ENCODE measurements at regions not wholly inside any gene's neighbourhood (a gene's known extent, or its start where the extent isn't known, plus 50 kb on each side); places are given as distances from the start of the nearest gene placed in this dataset.

GRCh38 chr14:83825843-83826242 is 1704.1 kb upstream of the FLRT2 start:
- no peak overlapping the region for H3K27ac ChIP-seq (ENCODE audit: low read depth, low read length)
- H3K4me1 ChIP-seq (ENCODE audit: control insufficient read depth, insufficient read depth, low read length), result no peaks in the 10 kb centered on the region

DNA sequence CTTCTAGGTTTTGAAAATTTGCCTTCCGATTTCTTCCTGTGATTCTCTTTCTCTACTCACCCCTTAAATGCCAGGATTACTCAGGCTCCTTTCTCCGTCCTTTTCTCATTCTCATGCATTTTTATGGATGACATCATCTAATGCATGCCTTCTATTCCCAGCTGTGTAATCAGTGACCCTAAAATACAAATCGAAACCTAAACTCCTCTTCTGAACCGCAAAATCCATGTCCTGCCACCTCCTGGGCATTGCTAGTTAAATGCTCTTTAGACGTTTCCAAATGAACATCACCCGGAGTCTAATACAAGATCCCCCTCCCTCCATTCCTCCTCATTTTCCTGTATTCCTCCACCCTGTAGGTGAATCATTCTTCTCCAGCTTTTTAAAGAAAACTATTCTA is 1703.1 kb upstream of the FLRT2 start:
- no peak overlapping the region for H3K27ac ChIP-seq (ENCODE audit: low read depth, low read length)
- no peaks in the 10 kb centered on the region for H3K36me3 ChIP-seq (ENCODE audit: control insufficient read depth, insufficient read depth, low read length)
- no peak overlapping the region for H3K4me3 ChIP-seq (ENCODE audit: low read depth, low read length)
- H3K27me3 ChIP-seq (ENCODE audit: control insufficient read depth, insufficient read depth, low read length), result no peaks in the 10 kb centered on the region
- 83% methylated on average over 5 of the region's 6 CpGs for WGBS (ENCODE audit: insufficient coverage)
- no peaks in the 10 kb centered on the region for H3K4me1 ChIP-seq (ENCODE audit: control insufficient read depth, insufficient read depth, low read length)
- DNase-seq (ENCODE audit: low read depth in 4 of 6, low spot score in 6 of 6), result no peak
- H3K9me3 ChIP-seq (ENCODE audit: control insufficient read depth, insufficient read depth, low read length), result no peaks in the 10 kb centered on the region

More at GRCh38 chr14:83825843-83826242, 1704.1 kb upstream of the FLRT2 start:
- Histone ChIP-seq H3K9me3 (ENCODE audit: control insufficient read depth, insufficient read depth, low read length) (no peaks in the 10 kb centered on the region), H3K4me3 (ENCODE audit: low read depth, low read length) (no peak overlapping the region), H3K36me3 (ENCODE audit: control insufficient read depth, insufficient read depth, low read length) (no peaks in the 10 kb centered on the region), H3K27me3 (ENCODE audit: control insufficient read depth, insufficient read depth, low read length) (no peaks in the 10 kb centered on the region)
- WGBS (ENCODE audit: insufficient coverage), result no CpG with 5 or more reads among the region's 3 CpGs
- DNase-seq (ENCODE audit: low read depth in 4 of 6, low spot score in 6 of 6), result no peak

DNA sequence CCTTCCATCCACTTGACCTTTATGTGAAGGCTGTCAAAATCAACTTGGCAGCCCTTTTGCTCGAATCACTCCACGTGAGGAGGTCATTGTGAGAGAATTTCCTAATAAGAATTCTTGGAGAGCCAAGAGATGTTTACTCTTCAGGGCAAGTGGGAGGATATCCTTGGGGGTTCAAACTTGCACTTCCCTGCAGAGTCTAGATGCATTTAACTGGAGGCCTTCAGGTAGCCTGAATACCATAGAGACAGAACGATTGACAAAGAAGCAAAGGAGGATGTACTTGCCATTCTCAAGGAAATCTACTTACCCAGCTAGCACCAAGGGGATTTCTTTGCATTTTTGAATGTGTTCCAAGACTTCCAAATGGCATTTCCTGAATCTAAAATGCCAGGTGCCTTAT is 1702.6 kb upstream of the FLRT2 start:
- Histone ChIP-seq H3K4me1 (ENCODE audit: control insufficient read depth, insufficient read depth, low read length) (no peaks in the 10 kb centered on the region), H3K27me3 (ENCODE audit: control insufficient read depth, insufficient read depth, low read length) (no peaks in the 10 kb centered on the region), H3K36me3 (ENCODE audit: control insufficient read depth, insufficient read depth, low read length) (no peaks in the 10 kb centered on the region), H3K27ac (ENCODE audit: low read depth, low read length) (no peak overlapping the region), H3K4me3 (ENCODE audit: low read depth, low read length) (no peak overlapping the region), H3K9me3 (ENCODE audit: control insufficient read depth, insufficient read depth, low read length) (no peaks in the 10 kb centered on the region)
- WGBS (ENCODE audit: insufficient coverage), result 80% methylated on average over 1 of the region's 3 CpGs
- no peak for DNase-seq (ENCODE audit: low read depth in 4 of 6, low spot score in 6 of 6)

DNA sequence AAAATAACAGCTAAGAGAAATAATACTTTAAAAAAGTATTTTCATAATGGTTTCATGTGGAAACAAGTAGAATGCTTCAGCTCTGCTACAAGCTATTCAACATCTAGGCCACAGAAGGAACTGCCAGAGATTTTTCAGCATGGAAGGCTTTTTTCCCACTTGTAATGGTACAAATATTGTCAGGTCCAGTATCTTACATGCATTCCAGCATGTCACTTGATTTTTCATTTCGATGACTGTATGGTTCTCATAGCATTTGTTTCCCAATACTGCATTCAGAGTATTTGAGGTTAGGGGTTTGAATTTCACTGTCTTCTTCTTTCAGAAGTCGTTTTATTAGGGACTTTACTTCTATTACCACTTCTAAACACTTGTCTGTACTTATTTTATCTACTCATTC is 1701.5 kb upstream of the FLRT2 start:
- no peak overlapping the region for H3K27ac ChIP-seq (ENCODE audit: low read depth, low read length)
- WGBS (ENCODE audit: insufficient coverage), result no CpG with 5 or more reads among the region's 2 CpGs
- no peak for DNase-seq (ENCODE audit: low read depth in 4 of 6, low spot score in 6 of 6)
- H3K9me3 ChIP-seq (ENCODE audit: control insufficient read depth, insufficient read depth, low read length), result no peaks in the 10 kb centered on the region
- no peaks in the 10 kb centered on the region for H3K36me3 ChIP-seq (ENCODE audit: control insufficient read depth, insufficient read depth, low read length)
- no peaks in the 10 kb centered on the region for H3K27me3 ChIP-seq (ENCODE audit: control insufficient read depth, insufficient read depth, low read length)
- H3K4me1 ChIP-seq (ENCODE audit: control insufficient read depth, insufficient read depth, low read length), result no peaks in the 10 kb centered on the region
- H3K4me3 ChIP-seq (ENCODE audit: low read depth, low read length), result no peak overlapping the region

DNA sequence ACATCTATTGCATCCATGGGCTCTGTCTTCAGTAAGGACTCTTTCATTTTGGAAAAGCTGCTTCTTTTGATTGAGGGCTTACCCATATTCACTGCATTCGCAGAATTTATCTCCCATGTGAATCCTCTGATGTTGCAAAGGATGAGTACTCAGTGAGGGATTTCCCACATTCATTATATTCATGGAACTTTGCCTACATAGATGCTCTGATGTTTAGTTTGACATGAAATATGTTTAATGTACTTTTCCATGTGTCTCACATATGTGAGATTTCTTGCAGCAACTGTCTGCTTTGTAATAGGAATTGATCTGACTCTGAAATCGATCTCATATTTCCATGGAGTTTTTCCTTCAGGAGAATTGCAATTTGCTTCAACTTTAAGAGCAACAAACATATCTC is 1699.6 kb upstream of the FLRT2 start:
- DNase-seq (ENCODE audit: low read depth in 4 of 6, low spot score in 6 of 6), result peak in 2 of 6 donors; percentile 11 to 61
- no peaks in the 10 kb centered on the region for H3K27me3 ChIP-seq (ENCODE audit: control insufficient read depth, insufficient read depth, low read length)
- H3K4me3 ChIP-seq (ENCODE audit: low read depth, low read length), result no peak overlapping the region
- no peaks in the 10 kb centered on the region for H3K9me3 ChIP-seq (ENCODE audit: control insufficient read depth, insufficient read depth, low read length)
- no peaks in the 10 kb centered on the region for H3K36me3 ChIP-seq (ENCODE audit: control insufficient read depth, insufficient read depth, low read length)
- 100% methylated on average over 1 of the region's 2 CpGs for whole genome bisulfite sequencing (ENCODE audit: insufficient coverage)
- H3K4me1 ChIP-seq (ENCODE audit: control insufficient read depth, insufficient read depth, low read length), result no peaks in the 10 kb centered on the region
- no peak overlapping the region for H3K27ac ChIP-seq (ENCODE audit: low read depth, low read length)

GRCh38 chr14:83838226-83838625 is 1691.7 kb upstream of the FLRT2 start:
- 71% methylated on average over 3 of the region's 3 CpGs for WGBS (ENCODE audit: insufficient coverage)
- no peaks in the 10 kb centered on the region for H3K4me1 ChIP-seq (ENCODE audit: control insufficient read depth, insufficient read depth, low read length)

DNA sequence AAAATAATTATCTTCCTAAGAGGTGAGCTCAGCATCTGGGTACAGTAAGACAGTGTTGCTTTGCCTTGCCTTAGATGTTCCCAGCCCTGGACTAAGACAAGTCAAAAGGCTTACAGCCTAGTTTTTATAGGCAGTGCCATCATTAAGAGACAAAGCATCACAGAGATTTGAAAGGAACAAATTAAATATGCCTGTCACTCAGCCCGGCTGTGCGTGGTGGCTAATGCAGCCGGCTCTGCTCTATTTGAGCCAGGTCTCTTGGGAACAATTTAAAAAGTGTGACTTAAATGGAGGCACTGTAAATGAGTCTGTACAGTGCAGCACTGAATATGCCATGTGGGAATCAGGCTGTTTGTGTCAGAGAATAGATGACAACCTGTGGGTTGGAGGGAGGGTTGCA is 1687.4 kb upstream of the FLRT2 start:
- H3K27me3 ChIP-seq (ENCODE audit: control insufficient read depth, insufficient read depth, low read length), result no peaks in the 10 kb centered on the region
- H3K9me3 ChIP-seq (ENCODE audit: control insufficient read depth, insufficient read depth, low read length), result no peaks in the 10 kb centered on the region
- no peak overlapping the region for H3K27ac ChIP-seq (ENCODE audit: low read depth, low read length)
- no peaks in the 10 kb centered on the region for H3K36me3 ChIP-seq (ENCODE audit: control insufficient read depth, insufficient read depth, low read length)
- H3K4me3 ChIP-seq (ENCODE audit: low read depth, low read length), result no peak overlapping the region
- peak in 2 of 6 donors; percentile 37 to 75 for DNase-seq (ENCODE audit: low read depth in 4 of 6, low spot score in 6 of 6)
- WGBS (ENCODE audit: insufficient coverage), result 24% methylated on average over 3 of the region's 3 CpGs
- H3K4me1 ChIP-seq (ENCODE audit: control insufficient read depth, insufficient read depth, low read length), result no peaks in the 10 kb centered on the region

More at GRCh38 chr14:83838226-83838625, 1691.7 kb upstream of the FLRT2 start:
- H3K36me3 ChIP-seq (ENCODE audit: control insufficient read depth, insufficient read depth, low read length), result no peaks in the 10 kb centered on the region
- no peaks in the 10 kb centered on the region for H3K27me3 ChIP-seq (ENCODE audit: control insufficient read depth, insufficient read depth, low read length)
- no peak for DNase-seq (ENCODE audit: low read depth in 4 of 6, low spot score in 6 of 6)
- H3K4me3 ChIP-seq (ENCODE audit: low read depth, low read length), result no peak overlapping the region
- no peak overlapping the region for H3K27ac ChIP-seq (ENCODE audit: low read depth, low read length)
- no peaks in the 10 kb centered on the region for H3K9me3 ChIP-seq (ENCODE audit: control insufficient read depth, insufficient read depth, low read length)

- DNase-seq (ENCODE audit: low read depth in 4 of 6, low spot score in 6 of 6), result no peak
- no peaks in the 10 kb centered on the region for H3K36me3 ChIP-seq (ENCODE audit: control insufficient read depth, insufficient read depth, low read length)
- H3K27ac ChIP-seq (ENCODE audit: low read depth, low read length), result no peak overlapping the region
- H3K4me1 ChIP-seq (ENCODE audit: control insufficient read depth, insufficient read depth, low read length), result no peaks in the 10 kb centered on the region
- no peak overlapping the region for H3K4me3 ChIP-seq (ENCODE audit: low read depth, low read length)
- no peaks in the 10 kb centered on the region for H3K9me3 ChIP-seq (ENCODE audit: control insufficient read depth, insufficient read depth, low read length)
- no peaks in the 10 kb centered on the region for H3K27me3 ChIP-seq (ENCODE audit: control insufficient read depth, insufficient read depth, low read length)
- WGBS (ENCODE audit: insufficient coverage), result no CpG with 5 or more reads among the region's 1 CpG
These were observed 1682.8 kb upstream of the FLRT2 start for GRCh38 chr14:83847102-83847501.

DNA sequence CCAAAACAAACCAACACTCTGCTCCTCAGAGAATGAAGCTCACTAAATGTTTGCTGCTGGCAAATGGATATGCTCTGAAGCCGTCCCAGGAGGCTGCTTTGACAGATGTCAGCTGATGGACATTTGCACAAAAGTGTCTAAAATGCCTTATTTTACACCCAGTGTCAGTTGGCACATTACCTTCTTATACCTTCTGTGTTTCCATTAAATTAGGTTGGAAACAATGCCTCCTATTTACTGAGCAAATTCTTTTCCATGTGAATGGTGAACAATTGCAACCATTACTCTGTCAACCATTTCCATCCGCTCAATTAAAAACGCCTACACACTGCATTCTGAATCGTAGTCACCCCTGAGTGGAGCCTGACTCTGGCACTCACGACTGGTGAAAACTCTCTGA is 1679.9 kb upstream of the FLRT2 start:
- Histone ChIP-seq H3K9me3 (ENCODE audit: control insufficient read depth, insufficient read depth, low read length) (no peaks in the 10 kb centered on the region), H3K27ac (ENCODE audit: low read depth, low read length) (no peak overlapping the region), H3K36me3 (ENCODE audit: control insufficient read depth, insufficient read depth, low read length) (no peaks in the 10 kb centered on the region), H3K27me3 (ENCODE audit: control insufficient read depth, insufficient read depth, low read length) (no peaks in the 10 kb centered on the region), H3K4me3 (ENCODE audit: low read depth, low read length) (no peak overlapping the region), H3K4me1 (ENCODE audit: control insufficient read depth, insufficient read depth, low read length) (no peaks in the 10 kb centered on the region)
- peak in 2 of 6 donors; percentile 58 to 59 for DNase-seq (ENCODE audit: low read depth in 4 of 6, low spot score in 6 of 6)
- 35% methylated on average over 4 of the region's 5 CpGs for WGBS (ENCODE audit: insufficient coverage)

DNA sequence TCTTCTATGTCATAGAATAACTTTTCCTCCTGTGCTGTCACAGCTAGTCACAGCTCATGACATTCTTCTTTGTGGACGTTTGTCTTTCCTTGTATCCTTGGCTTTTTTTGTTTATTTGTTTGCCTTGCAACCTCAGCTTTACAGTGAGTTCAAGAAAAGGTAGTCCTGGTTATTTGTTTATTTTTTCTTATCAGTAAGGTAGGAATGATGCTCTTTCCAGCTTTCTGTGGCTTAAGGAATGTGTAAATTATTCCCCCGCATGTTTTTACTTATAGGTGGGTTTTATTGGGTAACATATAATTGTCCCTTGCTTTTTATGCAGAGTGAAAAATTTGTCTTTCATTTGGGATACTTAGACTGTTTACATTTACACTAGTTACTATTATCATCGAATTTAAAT is 1673.6 kb upstream of the FLRT2 start:
- H3K36me3 ChIP-seq (ENCODE audit: control insufficient read depth, insufficient read depth, low read length), result no peaks in the 10 kb centered on the region
- DNase-seq (ENCODE audit: low read depth in 4 of 6, low spot score in 6 of 6), result no peak
- no peak overlapping the region for H3K27ac ChIP-seq (ENCODE audit: low read depth, low read length)
- no peaks in the 10 kb centered on the region for H3K27me3 ChIP-seq (ENCODE audit: control insufficient read depth, insufficient read depth, low read length)
- H3K9me3 ChIP-seq (ENCODE audit: control insufficient read depth, insufficient read depth, low read length), result no peaks in the 10 kb centered on the region
- H3K4me3 ChIP-seq (ENCODE audit: low read depth, low read length), result no peak overlapping the region
- WGBS (ENCODE audit: insufficient coverage), result no CpG with 5 or more reads among the region's 3 CpGs
- no peaks in the 10 kb centered on the region for H3K4me1 ChIP-seq (ENCODE audit: control insufficient read depth, insufficient read depth, low read length)
